Sigmoid colon (tissue), 3 donors: ENCODE measurements at regions not wholly inside any gene's neighbourhood (a gene's known extent, or its start where the extent isn't known, plus 50 kb on each side); places are given as distances from the start of the nearest gene placed in this dataset.

Experiments
- CTCF ChIP-seq, 4 experiments: fragments of 450-650 bp in 3 of 4; fragments of 200-600 bp in 1 of 4; IDR thresholded peaks; one replicate each; pipeline ENCODE4 v1.5.1; 2016 to 2019; ENCODE audit warnings: antibody characterized with exemption in 4 of 4, mild to moderate bottlenecking in 3 of 4, moderate library complexity in 2 of 4
- POLR2A ChIP-seq, 2 donors: fragments of 450-650 bp; IDR thresholded peaks; one replicate each; pipeline ENCODE4 v1.6.1; 2016; ENCODE audit warnings: antibody characterized with exemption in 2 of 2, mild to moderate bottlenecking in 2 of 2, moderate library complexity in 2 of 2

- TF ChIP-seq CTCF (IDR thresholded peaks at IDR 0.05) (no peak), POLR2A (IDR thresholded peaks at IDR 0.05) (no peak)
These were observed 608.0 kb upstream of the EPHA7 start for GRCh38 chr6:94027374-94027773.
